ENCODE measurements at regions not wholly inside any gene's neighbourhood (a gene's known extent, or its start where the extent isn't known, plus 50 kb on each side); places are given as distances from the start of the nearest gene placed in this dataset.

- H2AK5ac ChIP-seq (ENCODE audit: low read length, severe bottlenecking) = no peak overlapping the region
- H4K91ac ChIP-seq (ENCODE audit: low read length) = no peak overlapping the region
- H3K36me3 ChIP-seq (ENCODE audit: control insufficient read depth in 1 of 2, insufficient read depth in 2 of 2, low read depth in 1 of 2, low read length in 2 of 2) = no peaks in the 10 kb centered on the region
- no peak overlapping the region for H2BK15ac ChIP-seq (ENCODE audit: low read depth, poor library complexity, severe bottlenecking)
- no peak overlapping the region for H2BK12ac ChIP-seq (ENCODE audit: low read length in 2 of 2)
- no peaks in the 10 kb centered on the region for H3K4me1 ChIP-seq (ENCODE audit: control insufficient read depth, insufficient read depth, low read depth, low read length)
- H3K14ac ChIP-seq (ENCODE audit: low read length in 2 of 2) = no peak overlapping the region
- no peak overlapping the region for H3K4me3 ChIP-seq (ENCODE audit: insufficient read depth in 1 of 2, low read depth in 1 of 2, low read length in 2 of 2)
- no peak overlapping the region for H3K27ac ChIP-seq (ENCODE audit: low read length, poor library complexity, severe bottlenecking)
- no peak overlapping the region for H2BK5ac ChIP-seq (ENCODE audit: low read depth, low read length, poor library complexity, severe bottlenecking)
- no peak overlapping the region for H4K8ac ChIP-seq (ENCODE audit: low read length)
- WGBS = 20% methylated on average over 4 of the region's 6 CpGs
- H3K79me1 ChIP-seq (replicated peaks; ENCODE audit: low read length, poor library complexity, severe bottlenecking) = no peaks in the 10 kb centered on the region
- H3K4ac ChIP-seq (ENCODE audit: low read depth in 1 of 2, low read length in 2 of 2) = no peak overlapping the region
- no peak overlapping the region for H2AFZ ChIP-seq (ENCODE audit: low read depth, low read length)
- H2BK120ac ChIP-seq (ENCODE audit: low read depth, low read length) = no peak overlapping the region
- H3K18ac ChIP-seq (ENCODE audit: low read depth in 1 of 2, low read length in 2 of 2) = no peak overlapping the region
- H3K27me3 ChIP-seq (ENCODE audit: control insufficient read depth in 1 of 2, insufficient read depth in 1 of 2, low read length in 2 of 2) = peaks cover 0 to 10% of the 10 kb centered on the region in 2 experiments
- H3K9me3 ChIP-seq (ENCODE audit: control insufficient read depth, low read length) = no peaks in the 10 kb centered on the region
- no peak overlapping the region for H3K4me2 ChIP-seq (ENCODE audit: low read length, poor library complexity, severe bottlenecking)
- no peak overlapping the region for H3K23ac ChIP-seq (ENCODE audit: low read length in 2 of 2)
- no peak for DNase-seq
- H3K9ac ChIP-seq (ENCODE audit: low read length) = no peak overlapping the region
These were observed 67.4 kb upstream of the ST8SIA2 start for GRCh38 chr15:92326236-92326635.

- 56% methylated on average over 4 of the region's 4 CpGs for WGBS
- Histone ChIP-seq H2AFZ (ENCODE audit: low read depth, low read length) (no peak overlapping the region), H3K23ac (ENCODE audit: low read length in 2 of 2) (no peak overlapping the region), H3K79me1 (replicated peaks; ENCODE audit: low read length, poor library complexity, severe bottlenecking) (no peaks in the 10 kb centered on the region), H2AK5ac (ENCODE audit: low read length, severe bottlenecking) (no peak overlapping the region), H3K9me3 (ENCODE audit: control insufficient read depth, low read length) (peaks cover 4% of the 10 kb centered on the region), H3K4me3 (ENCODE audit: insufficient read depth in 1 of 2, low read depth in 1 of 2, low read length in 2 of 2) (no peak overlapping the region), H3K4me2 (ENCODE audit: low read length, poor library complexity, severe bottlenecking) (no peak overlapping the region), H4K91ac (ENCODE audit: low read length) (no peak overlapping the region), H3K4me1 (ENCODE audit: control insufficient read depth, insufficient read depth, low read depth, low read length) (no peaks in the 10 kb centered on the region), H3K36me3 (ENCODE audit: control insufficient read depth in 1 of 2, insufficient read depth in 2 of 2, low read depth in 1 of 2, low read length in 2 of 2) (no peaks in the 10 kb centered on the region), H2BK15ac (ENCODE audit: low read depth, poor library complexity, severe bottlenecking) (no peak overlapping the region), H2BK5ac (ENCODE audit: low read depth, low read length, poor library complexity, severe bottlenecking) (no peak overlapping the region), H3K4ac (ENCODE audit: low read depth in 1 of 2, low read length in 2 of 2) (no peak overlapping the region), H4K8ac (ENCODE audit: low read length) (no peak overlapping the region), H3K18ac (ENCODE audit: low read depth in 1 of 2, low read length in 2 of 2) (no peak overlapping the region), H2BK12ac (ENCODE audit: low read length in 2 of 2) (no peak overlapping the region), H3K14ac (ENCODE audit: low read length in 2 of 2) (no peak overlapping the region), H3K27ac (ENCODE audit: low read length, poor library complexity, severe bottlenecking) (no peak overlapping the region), H2BK120ac (ENCODE audit: low read depth, low read length) (no peak overlapping the region), H3K27me3 (ENCODE audit: control insufficient read depth in 1 of 2, insufficient read depth in 1 of 2, low read length in 2 of 2) (peaks cover 0 to 4% of the 10 kb centered on the region in 2 experiments), H3K9ac (ENCODE audit: low read length) (no peak overlapping the region)
- no peak for DNase-seq
These were observed 66.6 kb upstream of the ST8SIA2 start for GRCh38 chr15:92327033-92327432.

- H3K9ac ChIP-seq (ENCODE audit: low read length) = no peak overlapping the region
- peaks cover 0 to 4% of the 10 kb centered on the region in 2 experiments for H3K27me3 ChIP-seq (ENCODE audit: control insufficient read depth in 1 of 2, insufficient read depth in 1 of 2, low read length in 2 of 2)
- peaks cover 8% of the 10 kb centered on the region for H3K9me3 ChIP-seq (ENCODE audit: control insufficient read depth, low read length)
- H3K18ac ChIP-seq (ENCODE audit: low read depth in 1 of 2, low read length in 2 of 2) = no peak overlapping the region
- no peak overlapping the region for H2AK5ac ChIP-seq (ENCODE audit: low read length, severe bottlenecking)
- H3K4me3 ChIP-seq (ENCODE audit: insufficient read depth in 1 of 2, low read depth in 1 of 2, low read length in 2 of 2) = no peak overlapping the region
- H3K36me3 ChIP-seq (ENCODE audit: control insufficient read depth in 1 of 2, insufficient read depth in 2 of 2, low read depth in 1 of 2, low read length in 2 of 2) = no peaks in the 10 kb centered on the region
- no peaks in the 10 kb centered on the region for H3K4me1 ChIP-seq (ENCODE audit: control insufficient read depth, insufficient read depth, low read depth, low read length)
- no peak overlapping the region for H3K4ac ChIP-seq (ENCODE audit: low read depth in 1 of 2, low read length in 2 of 2)
- no peak overlapping the region for H2BK5ac ChIP-seq (ENCODE audit: low read depth, low read length, poor library complexity, severe bottlenecking)
- H3K79me1 ChIP-seq (replicated peaks; ENCODE audit: low read length, poor library complexity, severe bottlenecking) = no peaks in the 10 kb centered on the region
- H4K91ac ChIP-seq (ENCODE audit: low read length) = no peak overlapping the region
- no peak overlapping the region for H3K14ac ChIP-seq (ENCODE audit: low read length in 2 of 2)
- DNase-seq = no peak
- no peak overlapping the region for H2BK120ac ChIP-seq (ENCODE audit: low read depth, low read length)
- H3K23ac ChIP-seq (ENCODE audit: low read length in 2 of 2) = no peak overlapping the region
- H4K8ac ChIP-seq (ENCODE audit: low read length) = no peak overlapping the region
- H2BK15ac ChIP-seq (ENCODE audit: low read depth, poor library complexity, severe bottlenecking) = no peak overlapping the region
- H2BK12ac ChIP-seq (ENCODE audit: low read length in 2 of 2) = no peak overlapping the region
- H2AFZ ChIP-seq (ENCODE audit: low read depth, low read length) = no peak overlapping the region
- 88% methylated on average over 1 of the region's 1 CpG for WGBS
- no peak overlapping the region for H3K4me2 ChIP-seq (ENCODE audit: low read length, poor library complexity, severe bottlenecking)
- H3K27ac ChIP-seq (ENCODE audit: low read length, poor library complexity, severe bottlenecking) = no peak overlapping the region
These were observed 65.5 kb upstream of the ST8SIA2 start for GRCh38 chr15:92328207-92328606.

DNA sequence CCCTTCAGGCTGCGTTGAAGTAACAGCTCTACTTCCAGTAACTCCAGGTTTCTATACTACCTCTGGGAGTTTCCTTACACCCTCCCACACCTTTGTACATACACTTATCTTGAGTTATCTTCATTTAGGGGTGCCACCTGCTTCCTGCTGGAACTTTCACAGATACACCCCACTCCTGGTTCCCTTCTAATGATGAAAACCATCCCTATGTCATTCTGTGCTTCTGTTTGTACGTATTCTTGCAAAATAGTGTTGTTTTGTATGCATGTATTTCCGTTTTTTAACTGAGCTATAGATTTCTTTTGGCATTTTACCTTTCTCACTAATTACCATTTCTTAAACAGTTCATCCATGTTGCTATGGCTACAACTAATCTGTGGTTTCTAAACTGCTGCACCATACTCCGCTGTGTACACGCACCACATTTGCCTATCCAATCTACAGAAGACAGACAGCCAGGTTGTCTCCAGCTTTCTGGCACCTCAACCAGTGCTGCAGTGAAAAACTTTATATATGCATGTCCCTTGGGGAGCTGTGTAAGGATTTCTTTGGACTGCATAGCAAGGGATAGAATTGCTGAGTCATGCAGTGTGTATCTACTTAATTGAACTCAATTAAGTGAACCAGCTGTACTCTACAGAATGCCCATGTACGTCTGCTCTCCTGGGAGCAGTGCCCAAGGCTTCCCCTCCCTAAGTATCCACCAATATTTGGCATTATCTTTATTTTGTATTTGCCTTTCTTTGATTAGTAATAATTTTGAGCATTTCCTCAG lies 61.4 kb upstream of the ST8SIA2 start:
- H3K9me3 ChIP-seq (ENCODE audit: control insufficient read depth, low read length) = peaks cover 8% of the 10 kb centered on the region
- no peak overlapping the region for H2AFZ ChIP-seq (ENCODE audit: low read depth, low read length)
- no peaks in the 10 kb centered on the region for H3K36me3 ChIP-seq (ENCODE audit: control insufficient read depth in 1 of 2, insufficient read depth in 2 of 2, low read depth in 1 of 2, low read length in 2 of 2)
- H3K4me3 ChIP-seq (ENCODE audit: insufficient read depth in 1 of 2, low read depth in 1 of 2, low read length in 2 of 2) = no peak overlapping the region
- H2BK120ac ChIP-seq (ENCODE audit: low read depth, low read length) = no peak overlapping the region
- no peaks in the 10 kb centered on the region for H3K4me1 ChIP-seq (ENCODE audit: control insufficient read depth, insufficient read depth, low read depth, low read length)
- no peak overlapping the region for H2AK5ac ChIP-seq (ENCODE audit: low read length, severe bottlenecking)
- no peaks in the 10 kb centered on the region for H3K79me1 ChIP-seq (replicated peaks; ENCODE audit: low read length, poor library complexity, severe bottlenecking)
- no peak overlapping the region for H2BK15ac ChIP-seq (ENCODE audit: low read depth, poor library complexity, severe bottlenecking)
- no peak overlapping the region for H3K4me2 ChIP-seq (ENCODE audit: low read length, poor library complexity, severe bottlenecking)
- H3K27me3 ChIP-seq (ENCODE audit: control insufficient read depth in 1 of 2, insufficient read depth in 1 of 2, low read length in 2 of 2) = no peaks in the 10 kb centered on the region
- H2BK5ac ChIP-seq (ENCODE audit: low read depth, low read length, poor library complexity, severe bottlenecking) = no peak overlapping the region
- no peak overlapping the region for H2BK12ac ChIP-seq (ENCODE audit: low read length in 2 of 2)
- DNase-seq = no peak
- H3K14ac ChIP-seq (ENCODE audit: low read length in 2 of 2) = no peak overlapping the region
- H3K18ac ChIP-seq (ENCODE audit: low read depth in 1 of 2, low read length in 2 of 2) = no peak overlapping the region
- H4K8ac ChIP-seq (ENCODE audit: low read length) = no peak overlapping the region
- no peak overlapping the region for H4K91ac ChIP-seq (ENCODE audit: low read length)
- 74% methylated on average over 4 of the region's 6 CpGs for WGBS
- no peak overlapping the region for H3K9ac ChIP-seq (ENCODE audit: low read length)
- no peak overlapping the region for H3K4ac ChIP-seq (ENCODE audit: low read depth in 1 of 2, low read length in 2 of 2)
- H3K27ac ChIP-seq (ENCODE audit: low read length, poor library complexity, severe bottlenecking) = no peak overlapping the region
- H3K23ac ChIP-seq (ENCODE audit: low read length in 2 of 2) = no peak overlapping the region

Data from mesenchymal stem cell (in vitro differentiated cells and primary cell).